Mesendoderm (in vitro differentiated cells): ENCODE measurements at regions not wholly inside any gene's neighbourhood (a gene's known extent, or its start where the extent isn't known, plus 50 kb on each side); places are given as distances from the start of the nearest gene placed in this dataset.

ENCODE experiments used
- DNase-seq: peaks from one replicate; pipeline ENCODE4 v3.0.0; 2013
- H2AK5ac ChIP-seq: 2 replicates; pipeline ENCODE4 v1.6.1; 2013; ENCODE audit warnings: low read length, inconsistent platforms
- H2BK120ac ChIP-seq: 2 replicates; pipeline ENCODE4 v1.6.1; 2013; ENCODE audit warnings: low read depth, mild to moderate bottlenecking, low read length, moderate library complexity, mixed read lengths
- H2BK15ac ChIP-seq: replicated peaks from 2 replicates; pipeline ENCODE4 v1.6.1; 2013; ENCODE audit warnings: low read depth, mild to moderate bottlenecking, moderate library complexity
- H2BK5ac ChIP-seq: 2 replicates; pipeline ENCODE4 v1.6.1; 2013; ENCODE audit warnings: low read length, inconsistent platforms
- H3K18ac ChIP-seq: 2 replicates; pipeline ENCODE4 v1.6.1; 2013; ENCODE audit warnings: mild to moderate bottlenecking, low read length, mixed read lengths
- H3K23ac ChIP-seq: one replicate; pipeline ENCODE4 v1.6.1; 2013; ENCODE audit warnings: low read length
- H3K27ac ChIP-seq: 2 replicates; pipeline ENCODE4 v1.5.1; 2013; ENCODE audit warnings: low read depth, mild to moderate bottlenecking, inconsistent platforms, low read length, moderate library complexity
- H3K27me3 ChIP-seq: 2 replicates; pipeline ENCODE4 v1.6.1; 2013; ENCODE audit warnings: low read length, control low read depth, mild to moderate bottlenecking, inconsistent platforms; ENCODE audit not compliant: insufficient read depth, poor library complexity
- H3K36me3 ChIP-seq: 2 replicates; pipeline ENCODE4 v1.6.1; 2013; ENCODE audit warnings: low read length, inconsistent platforms; ENCODE audit not compliant: control insufficient read depth, insufficient read depth
- H3K4ac ChIP-seq: one replicate; pipeline ENCODE4 v1.6.1; 2013; ENCODE audit warnings: low read depth, mild to moderate bottlenecking, low read length, moderate library complexity
- H3K4me1 ChIP-seq: 2 replicates; pipeline ENCODE4 v1.6.1; 2013; ENCODE audit warnings: low read depth, low read length, inconsistent platforms; ENCODE audit not compliant: control insufficient read depth
- H3K4me2 ChIP-seq: 2 replicates; pipeline ENCODE4 v1.6.1; 2013; ENCODE audit warnings: low read length
- H3K4me3 ChIP-seq: 2 replicates; pipeline ENCODE4 v1.5.1; 2013; ENCODE audit warnings: mild to moderate bottlenecking, low read length
- H3K56ac ChIP-seq: one replicate; pipeline ENCODE4 v1.6.1; 2013; ENCODE audit warnings: low read length
- H3K79me1 ChIP-seq: 2 replicates; pipeline ENCODE4 v1.6.1; 2013; ENCODE audit warnings: low read length, inconsistent platforms
- H3K79me2 ChIP-seq: 2 replicates; pipeline ENCODE4 v1.6.1; 2013; ENCODE audit warnings: mild to moderate bottlenecking, low read length; ENCODE audit not compliant: control insufficient read depth, insufficient read depth
- H3K9ac ChIP-seq: 2 replicates; pipeline ENCODE4 v1.6.1; 2013; ENCODE audit warnings: low read length, inconsistent platforms
- H4K5ac ChIP-seq: one replicate; pipeline ENCODE4 v1.6.1; 2013; ENCODE audit warnings: low read length
- H4K8ac ChIP-seq: one replicate; pipeline ENCODE4 v1.6.1; 2013; ENCODE audit warnings: low read depth, mild to moderate bottlenecking, control low read depth, low read length, moderate library complexity
- WGBS: extraction: QIAGEN DNeasy Blood & Tissue Kit; methylation state at CpG from one replicate; pipeline ENCODE4 v1.1.7; 2013; ENCODE audit warnings: low lambda C conversion rate, missing lambda C conversion rate; ENCODE audit not compliant: insufficient coverage; ENCODE audit errors: extremely low coverage; 5-methylcytosine and 5-hydroxymethylcytosine counted together

DNA sequence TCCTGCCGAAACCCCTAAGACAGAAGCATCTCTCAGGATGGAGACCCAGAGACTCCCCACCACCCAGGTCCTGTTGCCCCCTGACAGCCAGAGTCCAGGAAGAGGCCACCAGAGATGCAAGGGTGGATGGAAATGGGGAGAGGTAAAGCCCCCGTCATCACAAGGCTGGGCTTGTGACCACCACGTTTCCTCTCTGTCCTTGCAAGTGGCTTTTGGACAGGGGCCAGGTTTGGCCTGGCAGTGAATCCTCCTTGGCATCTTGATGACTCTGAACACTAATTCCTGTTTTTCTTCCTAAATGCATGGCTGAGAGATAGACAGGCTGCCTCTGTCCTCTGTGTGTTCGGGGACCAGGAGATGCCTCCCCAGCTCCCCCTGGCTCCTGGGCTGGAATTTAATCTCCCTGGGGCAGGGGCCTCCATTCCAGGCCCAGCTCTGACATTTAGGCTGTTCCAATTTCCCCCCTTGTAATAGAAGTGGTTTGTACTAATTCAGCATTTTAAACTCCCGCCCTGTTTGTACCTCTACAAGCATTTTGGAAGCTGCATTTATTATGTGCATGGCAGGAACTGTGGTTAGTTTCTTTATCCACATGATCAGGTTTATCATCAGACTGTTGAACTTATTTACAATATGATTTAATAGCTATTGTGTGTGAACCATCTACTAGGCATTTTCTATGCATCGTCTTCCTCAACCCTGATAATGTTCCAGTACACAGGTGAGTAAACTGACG is 116.1 kb upstream of the IRX6 start:
- no peak overlapping the region for H3K23ac ChIP-seq
- DNase-seq = no peak
- H2AK5ac ChIP-seq = no peak overlapping the region
- no peak overlapping the region for H3K4me2 ChIP-seq
- H4K8ac ChIP-seq = no peak overlapping the region
- H3K18ac ChIP-seq = no peak overlapping the region
- no peak overlapping the region for H2BK5ac ChIP-seq
- H3K27me3 ChIP-seq = no peaks in the 10 kb centered on the region
- H2BK120ac ChIP-seq = no peak overlapping the region
- WGBS = no CpG with 5 or more reads among the region's 7 CpGs
- H3K4ac ChIP-seq = no peak overlapping the region
- H3K4me3 ChIP-seq = no peak overlapping the region
- H3K4me1 ChIP-seq = no peaks in the 10 kb centered on the region
- no peak overlapping the region for H3K9ac ChIP-seq
- no peak overlapping the region for H2BK15ac ChIP-seq
- H3K79me1 ChIP-seq = no peaks in the 10 kb centered on the region
- H3K79me2 ChIP-seq = no peaks in the 10 kb centered on the region
- no peak overlapping the region for H3K56ac ChIP-seq
- H3K27ac ChIP-seq = no peak overlapping the region
- no peaks in the 10 kb centered on the region for H3K36me3 ChIP-seq
- no peak overlapping the region for H4K5ac ChIP-seq

DNA sequence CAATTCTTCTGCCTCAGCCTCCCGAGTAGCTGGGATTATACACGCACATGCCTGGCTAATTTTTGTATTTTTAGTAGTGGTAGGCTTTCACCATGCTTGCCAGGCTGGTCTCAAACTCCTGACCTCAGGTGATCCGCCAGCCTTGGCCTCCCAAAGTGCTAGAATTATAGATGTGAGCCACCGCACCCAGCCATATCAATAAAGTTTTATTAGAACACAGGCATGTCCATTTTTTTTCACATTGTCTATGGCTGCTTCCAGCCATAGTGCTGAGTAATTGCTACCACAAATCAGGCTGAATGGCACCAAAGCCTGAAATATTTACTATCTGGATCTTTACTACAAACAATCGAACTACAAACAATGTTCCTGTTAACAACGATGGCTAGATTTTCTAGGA is 114.4 kb upstream of the IRX6 start:
- Histone ChIP-seq H2AK5ac (no peak overlapping the region), H2BK15ac (no peak overlapping the region), H3K4ac (no peak overlapping the region), H3K27ac (no peak overlapping the region), H3K18ac (no peak overlapping the region), H4K5ac (no peak overlapping the region), H3K9ac (no peak overlapping the region), H2BK120ac (no peak overlapping the region), H3K79me1 (no peaks in the 10 kb centered on the region), H3K4me3 (no peak overlapping the region), H2BK5ac (no peak overlapping the region), H3K27me3 (no peaks in the 10 kb centered on the region), H3K36me3 (no peaks in the 10 kb centered on the region), H4K8ac (no peak overlapping the region), H3K56ac (no peak overlapping the region), H3K4me1 (no peaks in the 10 kb centered on the region), H3K23ac (no peak overlapping the region), H3K4me2 (no peak overlapping the region), H3K79me2 (no peaks in the 10 kb centered on the region)
- no peak for DNase-seq
- no CpG with 5 or more reads among the region's 6 CpGs for WGBS

DNA sequence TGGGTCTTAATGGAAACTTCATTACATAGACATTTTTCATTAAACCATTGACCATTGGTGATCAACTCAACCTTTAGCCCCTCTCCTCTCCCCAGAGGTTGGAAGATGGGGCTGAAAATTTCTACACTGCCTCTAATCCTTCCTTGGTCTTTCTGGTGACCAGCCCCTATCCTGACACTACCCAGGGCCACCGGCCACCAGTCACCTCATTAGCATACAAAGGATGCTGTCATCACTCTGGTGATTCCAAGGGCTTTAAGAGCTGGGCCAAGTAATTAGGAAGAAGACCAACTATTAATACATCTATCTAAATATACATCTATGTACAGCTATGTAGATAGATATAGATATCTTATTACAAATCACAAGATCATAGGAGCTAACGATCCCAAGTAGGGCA is 111.2 kb upstream of the IRX6 start:
- Histone ChIP-seq H4K8ac (no peak overlapping the region), H2BK5ac (no peak overlapping the region), H2BK120ac (no peak overlapping the region), H3K4me3 (no peak overlapping the region), H2BK15ac (no peak overlapping the region), H3K27ac (no peak overlapping the region), H3K79me1 (no peaks in the 10 kb centered on the region), H3K36me3 (no peaks in the 10 kb centered on the region), H4K5ac (no peak overlapping the region), H3K79me2 (no peaks in the 10 kb centered on the region), H3K23ac (no peak overlapping the region), H3K4ac (no peak overlapping the region), H3K4me2 (no peak overlapping the region), H3K18ac (no peak overlapping the region), H3K56ac (no peak overlapping the region), H3K4me1 (no peaks in the 10 kb centered on the region), H2AK5ac (no peak overlapping the region), H3K9ac (no peak overlapping the region), H3K27me3 (no peaks in the 10 kb centered on the region)
- DNase-seq = peak; percentile 52
- WGBS = no CpG with 5 or more reads among the region's 2 CpGs

DNA sequence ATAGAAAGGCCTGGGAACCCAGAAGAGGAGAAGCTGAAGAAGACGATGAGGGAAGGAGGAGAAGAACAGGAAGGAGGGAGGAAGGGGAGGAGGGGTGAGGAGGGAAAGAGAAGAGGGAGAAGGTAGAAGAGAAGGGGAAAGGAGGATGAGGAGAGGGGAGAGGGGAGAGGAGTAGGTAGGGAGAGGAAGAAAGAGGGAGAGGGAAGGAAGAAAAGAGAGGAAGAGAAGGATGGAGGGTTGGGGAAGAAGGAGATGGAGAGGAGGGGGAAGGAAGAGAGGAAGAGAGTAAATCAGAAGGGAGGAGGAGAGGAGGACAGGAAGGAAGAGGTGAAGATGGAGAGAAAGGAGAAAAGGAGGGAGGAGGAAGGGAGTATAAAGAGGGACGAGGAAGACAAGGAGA is 109.6 kb upstream of the IRX6 start:
- no peak for DNase-seq
- H3K27ac ChIP-seq = no peak overlapping the region
- H3K4me2 ChIP-seq = no peak overlapping the region
- H2BK5ac ChIP-seq = no peak overlapping the region
- no peak overlapping the region for H3K4ac ChIP-seq
- no peaks in the 10 kb centered on the region for H3K79me1 ChIP-seq
- no peak overlapping the region for H2AK5ac ChIP-seq
- no peaks in the 10 kb centered on the region for H3K79me2 ChIP-seq
- no peaks in the 10 kb centered on the region for H3K4me1 ChIP-seq
- no peaks in the 10 kb centered on the region for H3K27me3 ChIP-seq
- H3K23ac ChIP-seq = no peak overlapping the region
- H2BK15ac ChIP-seq = no peak overlapping the region
- H4K5ac ChIP-seq = no peak overlapping the region
- WGBS = 100% methylated on average over 1 of the region's 2 CpGs
- no peak overlapping the region for H3K56ac ChIP-seq
- no peak overlapping the region for H3K4me3 ChIP-seq
- H2BK120ac ChIP-seq = no peak overlapping the region
- no peak overlapping the region for H3K18ac ChIP-seq
- H4K8ac ChIP-seq = no peak overlapping the region
- H3K9ac ChIP-seq = no peak overlapping the region
- H3K36me3 ChIP-seq = no peaks in the 10 kb centered on the region

DNA sequence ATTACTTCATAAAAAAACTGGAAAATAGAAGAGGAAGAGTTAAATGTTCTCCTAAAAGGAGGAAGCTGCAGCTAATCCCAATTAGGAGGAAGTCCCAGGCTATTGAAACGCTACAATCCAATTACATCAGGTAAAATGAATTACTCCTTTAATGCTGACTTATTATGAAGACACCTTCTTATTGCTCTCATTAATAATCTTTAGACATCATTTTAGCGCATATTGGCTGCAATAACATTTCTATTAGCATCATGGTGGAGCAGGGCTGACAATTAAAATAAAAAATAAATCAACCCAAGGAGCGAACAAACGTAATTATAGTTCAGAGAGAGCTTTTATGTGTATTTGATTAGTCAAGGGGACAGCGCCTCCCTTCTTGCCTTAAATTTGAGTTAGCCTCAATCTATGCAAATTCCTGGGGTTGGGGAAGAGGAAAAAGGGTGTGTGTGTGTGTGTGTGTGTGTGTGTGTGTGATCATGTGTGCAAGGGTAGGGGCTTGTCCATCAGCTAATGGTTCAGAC is 109.0 kb upstream of the IRX6 start:
- no peaks in the 10 kb centered on the region for H3K36me3 ChIP-seq
- H3K18ac ChIP-seq = no peak overlapping the region
- no peak overlapping the region for H2AK5ac ChIP-seq
- no peaks in the 10 kb centered on the region for H3K79me2 ChIP-seq
- no peaks in the 10 kb centered on the region for H3K79me1 ChIP-seq
- H3K4me1 ChIP-seq = no peaks in the 10 kb centered on the region
- no peaks in the 10 kb centered on the region for H3K27me3 ChIP-seq
- H2BK5ac ChIP-seq = no peak overlapping the region
- H3K23ac ChIP-seq = no peak overlapping the region
- DNase-seq = no peak
- no peak overlapping the region for H3K4ac ChIP-seq
- no peak overlapping the region for H4K5ac ChIP-seq
- no peak overlapping the region for H3K56ac ChIP-seq
- H3K27ac ChIP-seq = no peak overlapping the region
- no peak overlapping the region for H2BK15ac ChIP-seq
- no peak overlapping the region for H3K4me3 ChIP-seq
- H3K4me2 ChIP-seq = no peak overlapping the region
- no CpG with 5 or more reads among the region's 5 CpGs for WGBS
- H4K8ac ChIP-seq = no peak overlapping the region
- H2BK120ac ChIP-seq = no peak overlapping the region
- H3K9ac ChIP-seq = no peak overlapping the region

DNA sequence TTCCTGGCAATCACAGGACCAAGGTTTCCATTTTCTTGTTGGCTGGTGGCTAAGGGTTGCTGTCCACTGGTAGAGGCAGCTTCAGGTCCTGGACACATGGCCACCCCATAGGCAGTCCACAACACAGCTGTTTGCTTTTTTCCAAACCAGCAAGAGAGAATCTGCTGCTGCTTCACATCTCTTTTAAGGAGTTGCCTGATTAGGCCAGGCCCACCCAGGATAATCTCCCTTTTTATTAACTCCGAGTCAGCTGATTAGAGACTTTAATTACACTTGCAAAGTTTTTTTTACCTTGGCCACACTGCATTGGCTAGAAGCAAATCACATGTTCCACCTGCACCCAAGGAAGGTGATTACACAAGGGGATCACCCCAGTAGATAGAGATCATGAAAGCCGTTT is 106.6 kb upstream of the IRX6 start:
- Histone ChIP-seq H3K79me2 (no peaks in the 10 kb centered on the region), H2AK5ac (no peak overlapping the region), H2BK120ac (no peak overlapping the region), H3K27me3 (no peaks in the 10 kb centered on the region), H2BK15ac (no peak overlapping the region), H3K18ac (no peak overlapping the region), H3K9ac (no peak overlapping the region), H3K56ac (no peak overlapping the region), H3K4me1 (no peaks in the 10 kb centered on the region), H4K5ac (no peak overlapping the region), H3K36me3 (no peaks in the 10 kb centered on the region), H2BK5ac (no peak overlapping the region), H4K8ac (no peak overlapping the region), H3K4me3 (no peak overlapping the region), H3K4me2 (no peak overlapping the region), H3K23ac (no peak overlapping the region), H3K79me1 (no peaks in the 10 kb centered on the region), H3K27ac (no peak overlapping the region), H3K4ac (no peak overlapping the region)
- DNase-seq = no peak
- WGBS = no CpG with 5 or more reads among the region's 2 CpGs
